WTC11 (cell line): ENCODE measurements at regions not wholly inside any gene's neighbourhood (a gene's known extent, or its start where the extent isn't known, plus 50 kb on each side); places are given as distances from the start of the nearest gene placed in this dataset.

Source experiments
- ATAC-seq: fragments of 200-7000 bp; cut with Tn5 transposase; 2 replicates; pipeline ENCODE4 v1.10.0; 2021; ENCODE audit warnings: mild to moderate bottlenecking, moderate library complexity
- CTCF ChIA-PET: fragments of 300-600 bp; sonication (Branson Sonifier 250); formaldehyde crosslinking; loops from one replicate; lab custom pipeline; 2021; ENCODE audit warnings: antibody characterized with exemption; lab: Charles Lee
- POLR2A ChIA-PET: fragments of 350-600 bp; sonication (Branson Sonifier 250); formaldehyde crosslinking; loops from one replicate; lab custom pipeline; 2021; ENCODE audit warnings: antibody characterized with exemption; lab: Charles Lee
- DNase-seq: peaks from one replicate; pipeline ENCODE4 v3.0.0; 2021; ENCODE audit warnings: low spot score
- H3K27ac Mint-ChIP-seq: 2 replicates; pipeline ENCODE4 v1.8.0; 2021; ENCODE audit warnings: mixed read lengths
- H3K27me3 Mint-ChIP-seq: 2 replicates; pipeline ENCODE4 v1.8.0; 2021; ENCODE audit warnings: low read depth, mild to moderate bottlenecking, moderate library complexity, mixed read lengths
- H3K36me3 Mint-ChIP-seq: 2 replicates; pipeline ENCODE4 v1.8.0; 2021; ENCODE audit warnings: mixed read lengths
- H3K4me1 Mint-ChIP-seq: 2 replicates; pipeline ENCODE4 v1.8.0; 2022; ENCODE audit warnings: mixed read lengths
- H3K4me3 Mint-ChIP-seq: 2 replicates; pipeline ENCODE4 v1.8.0; 2021; ENCODE audit warnings: mild to moderate bottlenecking, moderate library complexity, mixed read lengths
- H3K9me3 Mint-ChIP-seq: 2 replicates; pipeline ENCODE4 v1.8.0; 2021; ENCODE audit warnings: mixed read lengths
- CREB1 ChIP-seq: sonication (generic); formaldehyde crosslinking; IDR thresholded peaks from 2 replicates; pipeline ENCODE4 v1.8.0; 2023; ENCODE audit warnings: mild to moderate bottlenecking, missing genetic modification reagents
- CREM ChIP-seq: sonication (generic); formaldehyde crosslinking; IDR thresholded peaks from 2 replicates; pipeline ENCODE4 v1.8.1; 2022; ENCODE audit warnings: mild to moderate bottlenecking, missing genetic modification reagents, moderate library complexity
- ESRRA ChIP-seq: sonication (generic); formaldehyde crosslinking; IDR thresholded peaks from 2 replicates; pipeline ENCODE4 v1.8.1; 2022; ENCODE audit warnings: mild to moderate bottlenecking, missing genetic modification reagents, borderline replicate concordance
- HMGA2 ChIP-seq: fragments of 250-450 bp; sonication (Bioruptor Pico); IDR thresholded peaks from 2 replicates; pipeline ENCODE4 v1.4.0; 2021; ENCODE audit warnings: mild to moderate bottlenecking, moderate library complexity
- NFYB ChIP-seq: sonication (generic); formaldehyde crosslinking; conservative IDR thresholded peaks from 2 replicates; pipeline ENCODE4 v1.8.0; 2022; ENCODE audit warnings: low read depth, missing genetic modification reagents
- OVOL2 ChIP-seq: fragments of 250-450 bp; sonication (Bioruptor Pico); IDR thresholded peaks from 2 replicates; pipeline ENCODE4 v1.9.0; 2021; ENCODE audit warnings: mild to moderate bottlenecking, borderline replicate concordance
- PRRX2 ChIP-seq: fragments of 250-450 bp; sonication (Bioruptor Pico); IDR thresholded peaks from 2 replicates; pipeline ENCODE4 v1.8.0; 2021; ENCODE audit warnings: mild to moderate bottlenecking
- RELA ChIP-seq: sonication (generic); formaldehyde crosslinking; IDR thresholded peaks from 2 replicates; pipeline ENCODE4 v1.8.1; 2022; ENCODE audit warnings: missing genetic modification reagents, mild to moderate bottlenecking, borderline replicate concordance
- SP1 ChIP-seq: sonication (generic); formaldehyde crosslinking; conservative IDR thresholded peaks from 2 replicates; pipeline ENCODE4 v1.8.1; 2022; ENCODE audit warnings: missing genetic modification reagents
- TP53 ChIP-seq: sonication (generic); formaldehyde crosslinking; IDR thresholded peaks from 2 replicates; pipeline ENCODE4 v1.8.1; 2023; ENCODE audit warnings: mild to moderate bottlenecking, missing genetic modification reagents
- ZNF219 ChIP-seq: sonication (generic); formaldehyde crosslinking; IDR thresholded peaks from 2 replicates; pipeline ENCODE4 v1.8.0; 2023; ENCODE audit warnings: missing genetic modification reagents, mild to moderate bottlenecking, borderline replicate concordance
- ZNF317 ChIP-seq: sonication (generic); formaldehyde crosslinking; IDR thresholded peaks from 2 replicates; pipeline ENCODE4 v1.8.1; 2023; ENCODE audit warnings: low read depth, mild to moderate bottlenecking, moderate library complexity, missing genetic modification reagents, borderline replicate concordance
- ZNF416 ChIP-seq: fragments of 250-450 bp; sonication (Bioruptor Pico); IDR thresholded peaks from 2 replicates; pipeline ENCODE4 v1.9.0; 2021; ENCODE audit warnings: mild to moderate bottlenecking, inconsistent platforms
- TF ChIP-seq, protein P1 (sequence below): sonication (generic); formaldehyde crosslinking; IDR thresholded peaks from 2 replicates; pipeline ENCODE4 v1.8.1; 2023; ENCODE audit warnings: mild to moderate bottlenecking, missing genetic modification reagents
- TF ChIP-seq, protein P2 (sequence below): sonication (generic); formaldehyde crosslinking; IDR thresholded peaks from 2 replicates; pipeline ENCODE4 v1.8.0; 2023; ENCODE audit warnings: missing genetic modification reagents, mild to moderate bottlenecking, borderline replicate concordance
- TF ChIP-seq, protein P3 (sequence below): sonication (generic); formaldehyde crosslinking; IDR thresholded peaks from 2 replicates; pipeline ENCODE4 v1.8.1; 2022; ENCODE audit warnings: mild to moderate bottlenecking, missing genetic modification reagents, moderate library complexity, borderline replicate concordance
- TF ChIP-seq, protein P4 (sequence below): sonication (generic); formaldehyde crosslinking; IDR thresholded peaks from 2 replicates; pipeline ENCODE4 v1.8.0; 2022; ENCODE audit warnings: mild to moderate bottlenecking, missing genetic modification reagents
- TF ChIP-seq, protein P5 (sequence below): sonication (generic); formaldehyde crosslinking; IDR thresholded peaks from 2 replicates; pipeline ENCODE4 v1.8.1; 2022; ENCODE audit warnings: mild to moderate bottlenecking, moderate library complexity, missing genetic modification reagents
- TF ChIP-seq, protein P6 (sequence below): sonication (generic); formaldehyde crosslinking; IDR thresholded peaks from 2 replicates; pipeline ENCODE4 v1.8.0; 2022; ENCODE audit warnings: mild to moderate bottlenecking, missing genetic modification reagents
- TF ChIP-seq, protein P7 (sequence below): fragments of 250-450 bp; sonication (Bioruptor Pico); IDR thresholded peaks from 2 replicates; pipeline ENCODE4 v1.9.0; 2021; ENCODE audit warnings: mild to moderate bottlenecking
- TF ChIP-seq, protein P8 (sequence below): fragments of 200-600 bp; IDR thresholded peaks from 2 replicates; pipeline ENCODE4 v1.8.0; 2022; ENCODE audit warnings: antibody characterized with exemption

DNA sequence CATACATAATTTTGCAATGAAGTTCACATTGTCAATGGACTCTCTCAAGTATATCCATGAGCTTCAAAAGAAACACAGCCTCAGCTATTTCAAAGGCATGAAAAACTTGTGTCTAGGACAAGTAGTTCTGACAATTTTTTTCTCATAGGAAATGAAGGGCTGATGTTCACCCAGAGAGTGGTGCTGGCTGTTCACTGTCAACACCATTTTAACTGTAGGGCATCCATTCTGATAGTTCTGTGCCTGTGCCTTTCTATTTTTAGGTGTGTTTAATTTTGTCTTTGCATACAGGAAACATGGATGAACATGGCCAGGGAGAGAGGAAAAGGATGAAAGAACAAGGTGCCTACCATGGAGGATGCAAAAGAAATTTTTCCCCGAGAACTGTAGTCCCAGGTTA, 135.3 kb upstream of the MAP9 start (continued):
- TF ChIP-seq, protein P1, sequence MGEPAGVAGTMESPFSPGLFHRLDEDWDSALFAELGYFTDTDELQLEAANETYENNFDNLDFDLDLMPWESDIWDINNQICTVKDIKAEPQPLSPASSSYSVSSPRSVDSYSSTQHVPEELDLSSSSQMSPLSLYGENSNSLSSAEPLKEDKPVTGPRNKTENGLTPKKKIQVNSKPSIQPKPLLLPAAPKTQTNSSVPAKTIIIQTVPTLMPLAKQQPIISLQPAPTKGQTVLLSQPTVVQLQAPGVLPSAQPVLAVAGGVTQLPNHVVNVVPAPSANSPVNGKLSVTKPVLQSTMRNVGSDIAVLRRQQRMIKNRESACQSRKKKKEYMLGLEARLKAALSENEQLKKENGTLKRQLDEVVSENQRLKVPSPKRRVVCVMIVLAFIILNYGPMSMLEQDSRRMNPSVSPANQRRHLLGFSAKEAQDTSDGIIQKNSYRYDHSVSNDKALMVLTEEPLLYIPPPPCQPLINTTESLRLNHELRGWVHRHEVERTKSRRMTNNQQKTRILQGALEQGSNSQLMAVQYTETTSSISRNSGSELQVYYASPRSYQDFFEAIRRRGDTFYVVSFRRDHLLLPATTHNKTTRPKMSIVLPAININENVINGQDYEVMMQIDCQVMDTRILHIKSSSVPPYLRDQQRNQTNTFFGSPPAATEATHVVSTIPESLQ (CRISPR knock-in tag), result no peak
- TF ChIP-seq CREM (CRISPR knock-in tag) (no peak), ZNF219 (CRISPR knock-in tag) (no peak)
- TF ChIP-seq, protein P2, sequence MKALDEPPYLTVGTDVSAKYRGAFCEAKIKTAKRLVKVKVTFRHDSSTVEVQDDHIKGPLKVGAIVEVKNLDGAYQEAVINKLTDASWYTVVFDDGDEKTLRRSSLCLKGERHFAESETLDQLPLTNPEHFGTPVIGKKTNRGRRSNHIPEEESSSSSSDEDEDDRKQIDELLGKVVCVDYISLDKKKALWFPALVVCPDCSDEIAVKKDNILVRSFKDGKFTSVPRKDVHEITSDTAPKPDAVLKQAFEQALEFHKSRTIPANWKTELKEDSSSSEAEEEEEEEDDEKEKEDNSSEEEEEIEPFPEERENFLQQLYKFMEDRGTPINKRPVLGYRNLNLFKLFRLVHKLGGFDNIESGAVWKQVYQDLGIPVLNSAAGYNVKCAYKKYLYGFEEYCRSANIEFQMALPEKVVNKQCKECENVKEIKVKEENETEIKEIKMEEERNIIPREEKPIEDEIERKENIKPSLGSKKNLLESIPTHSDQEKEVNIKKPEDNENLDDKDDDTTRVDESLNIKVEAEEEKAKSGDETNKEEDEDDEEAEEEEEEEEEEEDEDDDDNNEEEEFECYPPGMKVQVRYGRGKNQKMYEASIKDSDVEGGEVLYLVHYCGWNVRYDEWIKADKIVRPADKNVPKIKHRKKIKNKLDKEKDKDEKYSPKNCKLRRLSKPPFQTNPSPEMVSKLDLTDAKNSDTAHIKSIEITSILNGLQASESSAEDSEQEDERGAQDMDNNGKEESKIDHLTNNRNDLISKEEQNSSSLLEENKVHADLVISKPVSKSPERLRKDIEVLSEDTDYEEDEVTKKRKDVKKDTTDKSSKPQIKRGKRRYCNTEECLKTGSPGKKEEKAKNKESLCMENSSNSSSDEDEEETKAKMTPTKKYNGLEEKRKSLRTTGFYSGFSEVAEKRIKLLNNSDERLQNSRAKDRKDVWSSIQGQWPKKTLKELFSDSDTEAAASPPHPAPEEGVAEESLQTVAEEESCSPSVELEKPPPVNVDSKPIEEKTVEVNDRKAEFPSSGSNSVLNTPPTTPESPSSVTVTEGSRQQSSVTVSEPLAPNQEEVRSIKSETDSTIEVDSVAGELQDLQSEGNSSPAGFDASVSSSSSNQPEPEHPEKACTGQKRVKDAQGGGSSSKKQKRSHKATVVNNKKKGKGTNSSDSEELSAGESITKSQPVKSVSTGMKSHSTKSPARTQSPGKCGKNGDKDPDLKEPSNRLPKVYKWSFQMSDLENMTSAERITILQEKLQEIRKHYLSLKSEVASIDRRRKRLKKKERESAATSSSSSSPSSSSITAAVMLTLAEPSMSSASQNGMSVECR (CRISPR knock-in tag), result no peak

DNA sequence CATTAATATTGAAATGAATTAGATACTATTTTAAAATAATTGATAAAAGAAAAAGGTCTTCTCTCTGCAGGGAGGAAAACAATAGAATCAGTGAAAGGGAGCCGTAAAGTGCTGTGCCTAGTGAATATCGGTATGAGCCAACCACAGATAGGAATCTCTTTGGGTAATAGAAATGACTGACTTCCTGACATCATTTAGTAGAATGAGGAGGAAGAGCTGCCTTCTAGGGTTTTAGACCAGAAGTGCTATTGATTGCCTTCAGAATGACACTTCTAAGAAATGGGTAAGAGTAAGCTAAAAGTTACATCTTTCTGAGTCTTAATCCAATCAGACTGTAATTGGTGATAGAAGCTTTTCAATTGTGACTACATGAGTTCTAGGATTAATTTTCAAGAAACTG, 134.0 kb upstream of the MAP9 start:
- ATAC-seq (no peak), DNase-seq (no peak)
- Mint-ChIP-seq H3K4me1 (peaks cover 19% of the 10 kb centered on the region), H3K4me3 (no peak overlapping the region), H3K27me3 (no peaks in the 10 kb centered on the region), H3K36me3 (no peaks in the 10 kb centered on the region), H3K27ac (no peak overlapping the region), H3K9me3 (no peaks in the 10 kb centered on the region)
- CTCF ChIA-PET, result no interaction called here
- POLR2A ChIA-PET, result no interaction called here
- TF ChIP-seq OVOL2 (CRISPR knock-in tag) (no peak), SP1 (CRISPR knock-in tag) (no peak), ESRRA (no peak), ZNF317 (CRISPR knock-in tag) (no peak), PRRX2 (CRISPR knock-in tag) (no peak), HMGA2 (no peak), NFYB (CRISPR knock-in tag) (no peak), RELA (CRISPR knock-in tag) (no peak), CREB1 (CRISPR knock-in tag) (no peak), TP53 (CRISPR knock-in tag) (no peak), ZNF416 (CRISPR knock-in tag) (no peak)
- TF ChIP-seq, protein P3, sequence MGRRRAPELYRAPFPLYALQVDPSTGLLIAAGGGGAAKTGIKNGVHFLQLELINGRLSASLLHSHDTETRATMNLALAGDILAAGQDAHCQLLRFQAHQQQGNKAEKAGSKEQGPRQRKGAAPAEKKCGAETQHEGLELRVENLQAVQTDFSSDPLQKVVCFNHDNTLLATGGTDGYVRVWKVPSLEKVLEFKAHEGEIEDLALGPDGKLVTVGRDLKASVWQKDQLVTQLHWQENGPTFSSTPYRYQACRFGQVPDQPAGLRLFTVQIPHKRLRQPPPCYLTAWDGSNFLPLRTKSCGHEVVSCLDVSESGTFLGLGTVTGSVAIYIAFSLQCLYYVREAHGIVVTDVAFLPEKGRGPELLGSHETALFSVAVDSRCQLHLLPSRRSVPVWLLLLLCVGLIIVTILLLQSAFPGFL (CRISPR knock-in tag), result no peak
- TF ChIP-seq, protein P4, sequence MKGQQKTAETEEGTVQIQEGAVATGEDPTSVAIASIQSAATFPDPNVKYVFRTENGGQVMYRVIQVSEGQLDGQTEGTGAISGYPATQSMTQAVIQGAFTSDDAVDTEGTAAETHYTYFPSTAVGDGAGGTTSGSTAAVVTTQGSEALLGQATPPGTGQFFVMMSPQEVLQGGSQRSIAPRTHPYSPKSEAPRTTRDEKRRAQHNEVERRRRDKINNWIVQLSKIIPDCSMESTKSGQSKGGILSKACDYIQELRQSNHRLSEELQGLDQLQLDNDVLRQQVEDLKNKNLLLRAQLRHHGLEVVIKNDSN (CRISPR knock-in tag), result no peak
- TF ChIP-seq, protein P5, sequence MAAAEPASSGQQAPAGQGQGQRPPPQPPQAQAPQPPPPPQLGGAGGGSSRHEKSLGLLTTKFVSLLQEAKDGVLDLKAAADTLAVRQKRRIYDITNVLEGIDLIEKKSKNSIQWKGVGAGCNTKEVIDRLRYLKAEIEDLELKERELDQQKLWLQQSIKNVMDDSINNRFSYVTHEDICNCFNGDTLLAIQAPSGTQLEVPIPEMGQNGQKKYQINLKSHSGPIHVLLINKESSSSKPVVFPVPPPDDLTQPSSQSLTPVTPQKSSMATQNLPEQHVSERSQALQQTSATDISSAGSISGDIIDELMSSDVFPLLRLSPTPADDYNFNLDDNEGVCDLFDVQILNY (CRISPR knock-in tag), result no peak
- TF ChIP-seq, protein P6, sequence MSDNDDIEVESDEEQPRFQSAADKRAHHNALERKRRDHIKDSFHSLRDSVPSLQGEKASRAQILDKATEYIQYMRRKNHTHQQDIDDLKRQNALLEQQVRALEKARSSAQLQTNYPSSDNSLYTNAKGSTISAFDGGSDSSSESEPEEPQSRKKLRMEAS (CRISPR knock-in tag), result no peak
- TF ChIP-seq, protein P7, sequence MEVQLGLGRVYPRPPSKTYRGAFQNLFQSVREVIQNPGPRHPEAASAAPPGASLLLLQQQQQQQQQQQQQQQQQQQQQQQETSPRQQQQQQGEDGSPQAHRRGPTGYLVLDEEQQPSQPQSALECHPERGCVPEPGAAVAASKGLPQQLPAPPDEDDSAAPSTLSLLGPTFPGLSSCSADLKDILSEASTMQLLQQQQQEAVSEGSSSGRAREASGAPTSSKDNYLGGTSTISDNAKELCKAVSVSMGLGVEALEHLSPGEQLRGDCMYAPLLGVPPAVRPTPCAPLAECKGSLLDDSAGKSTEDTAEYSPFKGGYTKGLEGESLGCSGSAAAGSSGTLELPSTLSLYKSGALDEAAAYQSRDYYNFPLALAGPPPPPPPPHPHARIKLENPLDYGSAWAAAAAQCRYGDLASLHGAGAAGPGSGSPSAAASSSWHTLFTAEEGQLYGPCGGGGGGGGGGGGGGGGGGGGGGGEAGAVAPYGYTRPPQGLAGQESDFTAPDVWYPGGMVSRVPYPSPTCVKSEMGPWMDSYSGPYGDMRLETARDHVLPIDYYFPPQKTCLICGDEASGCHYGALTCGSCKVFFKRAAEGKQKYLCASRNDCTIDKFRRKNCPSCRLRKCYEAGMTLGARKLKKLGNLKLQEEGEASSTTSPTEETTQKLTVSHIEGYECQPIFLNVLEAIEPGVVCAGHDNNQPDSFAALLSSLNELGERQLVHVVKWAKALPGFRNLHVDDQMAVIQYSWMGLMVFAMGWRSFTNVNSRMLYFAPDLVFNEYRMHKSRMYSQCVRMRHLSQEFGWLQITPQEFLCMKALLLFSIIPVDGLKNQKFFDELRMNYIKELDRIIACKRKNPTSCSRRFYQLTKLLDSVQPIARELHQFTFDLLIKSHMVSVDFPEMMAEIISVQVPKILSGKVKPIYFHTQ (CRISPR knock-in tag), result no peak
- TF ChIP-seq, protein P8, sequence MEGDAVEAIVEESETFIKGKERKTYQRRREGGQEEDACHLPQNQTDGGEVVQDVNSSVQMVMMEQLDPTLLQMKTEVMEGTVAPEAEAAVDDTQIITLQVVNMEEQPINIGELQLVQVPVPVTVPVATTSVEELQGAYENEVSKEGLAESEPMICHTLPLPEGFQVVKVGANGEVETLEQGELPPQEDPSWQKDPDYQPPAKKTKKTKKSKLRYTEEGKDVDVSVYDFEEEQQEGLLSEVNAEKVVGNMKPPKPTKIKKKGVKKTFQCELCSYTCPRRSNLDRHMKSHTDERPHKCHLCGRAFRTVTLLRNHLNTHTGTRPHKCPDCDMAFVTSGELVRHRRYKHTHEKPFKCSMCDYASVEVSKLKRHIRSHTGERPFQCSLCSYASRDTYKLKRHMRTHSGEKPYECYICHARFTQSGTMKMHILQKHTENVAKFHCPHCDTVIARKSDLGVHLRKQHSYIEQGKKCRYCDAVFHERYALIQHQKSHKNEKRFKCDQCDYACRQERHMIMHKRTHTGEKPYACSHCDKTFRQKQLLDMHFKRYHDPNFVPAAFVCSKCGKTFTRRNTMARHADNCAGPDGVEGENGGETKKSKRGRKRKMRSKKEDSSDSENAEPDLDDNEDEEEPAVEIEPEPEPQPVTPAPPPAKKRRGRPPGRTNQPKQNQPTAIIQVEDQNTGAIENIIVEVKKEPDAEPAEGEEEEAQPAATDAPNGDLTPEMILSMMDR, result no peak
